B cell (primary cell): ENCODE measurements at regions not wholly inside any gene's neighbourhood (a gene's known extent, or its start where the extent isn't known, plus 50 kb on each side); places are given as distances from the start of the nearest gene placed in this dataset.

Source experiments
- EZH2 ChIP-seq: IDR thresholded peaks from 2 replicates; pipeline ENCODE4 v1.6.1; 2012; ENCODE audit warnings: borderline replicate concordance, low read depth, mild to moderate bottlenecking, moderate library complexity, low read length; ENCODE audit not compliant: insufficient read depth, poor library complexity, severe bottlenecking
- TF ChIP-seq, protein P1 (sequence below): fragments of 200-600 bp; IDR thresholded peaks from one replicate; pipeline ENCODE4 v1.8.0; 2022; ENCODE audit warnings: antibody characterized with exemption, mild to moderate bottlenecking

DNA sequence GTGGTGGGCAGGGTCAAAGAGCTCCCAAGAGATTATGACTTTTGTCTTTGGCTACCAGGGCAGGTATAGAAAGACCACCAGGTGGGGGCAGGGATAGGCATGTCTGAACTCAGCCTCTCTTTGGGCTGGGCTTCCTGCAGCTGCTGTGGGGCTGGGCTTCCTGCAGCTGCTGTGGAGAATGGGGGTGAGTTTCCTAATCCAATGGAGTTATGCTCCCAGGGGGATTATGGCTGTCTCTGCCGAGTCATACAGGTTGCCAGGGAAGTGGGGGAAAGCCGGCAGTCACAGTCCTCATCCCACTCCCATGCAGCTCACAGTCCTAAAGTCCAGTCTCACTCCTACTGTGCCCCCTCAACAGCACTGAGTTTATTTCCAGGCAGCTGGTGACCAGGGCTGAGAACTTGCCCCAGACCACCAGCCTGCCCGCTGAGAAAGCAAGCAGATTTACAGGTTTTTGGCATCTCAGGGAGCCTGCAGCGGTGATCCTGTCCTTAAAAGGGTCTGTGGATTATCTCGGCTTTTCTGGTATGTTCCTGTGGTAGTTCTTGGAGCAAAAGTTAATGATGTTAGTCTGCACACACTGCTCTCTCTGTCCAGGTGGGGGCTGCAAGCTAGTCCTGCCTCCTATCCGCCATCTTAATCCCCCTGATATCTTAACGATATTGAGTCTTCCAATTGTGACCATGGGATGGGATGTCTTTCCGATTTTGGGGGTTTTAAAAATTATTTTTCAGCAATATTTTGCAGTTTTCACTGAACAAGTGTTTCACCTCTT lies 133.4 kb downstream of the RTL9 start:
- TF ChIP-seq, protein P1, sequence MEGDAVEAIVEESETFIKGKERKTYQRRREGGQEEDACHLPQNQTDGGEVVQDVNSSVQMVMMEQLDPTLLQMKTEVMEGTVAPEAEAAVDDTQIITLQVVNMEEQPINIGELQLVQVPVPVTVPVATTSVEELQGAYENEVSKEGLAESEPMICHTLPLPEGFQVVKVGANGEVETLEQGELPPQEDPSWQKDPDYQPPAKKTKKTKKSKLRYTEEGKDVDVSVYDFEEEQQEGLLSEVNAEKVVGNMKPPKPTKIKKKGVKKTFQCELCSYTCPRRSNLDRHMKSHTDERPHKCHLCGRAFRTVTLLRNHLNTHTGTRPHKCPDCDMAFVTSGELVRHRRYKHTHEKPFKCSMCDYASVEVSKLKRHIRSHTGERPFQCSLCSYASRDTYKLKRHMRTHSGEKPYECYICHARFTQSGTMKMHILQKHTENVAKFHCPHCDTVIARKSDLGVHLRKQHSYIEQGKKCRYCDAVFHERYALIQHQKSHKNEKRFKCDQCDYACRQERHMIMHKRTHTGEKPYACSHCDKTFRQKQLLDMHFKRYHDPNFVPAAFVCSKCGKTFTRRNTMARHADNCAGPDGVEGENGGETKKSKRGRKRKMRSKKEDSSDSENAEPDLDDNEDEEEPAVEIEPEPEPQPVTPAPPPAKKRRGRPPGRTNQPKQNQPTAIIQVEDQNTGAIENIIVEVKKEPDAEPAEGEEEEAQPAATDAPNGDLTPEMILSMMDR = no peak
- TF ChIP-seq EZH2 = no peak
